Activated CD8-positive, alpha-beta memory T cell treated with anti-CD3 and anti-CD28 coated beads for 48 hours (primary cell): ENCODE measurements at regions not wholly inside any gene's neighbourhood (a gene's known extent, or its start where the extent isn't known, plus 50 kb on each side); places are given as distances from the start of the nearest gene placed in this dataset.

ENCODE experiments used
- DNase-seq, 3 experiments: peaks; one replicate each; pipeline ENCODE4 v3.0.0-alpha.2; 2020; ENCODE audit warnings: low read depth in 2 of 3, low spot score in 2 of 3

DNA sequence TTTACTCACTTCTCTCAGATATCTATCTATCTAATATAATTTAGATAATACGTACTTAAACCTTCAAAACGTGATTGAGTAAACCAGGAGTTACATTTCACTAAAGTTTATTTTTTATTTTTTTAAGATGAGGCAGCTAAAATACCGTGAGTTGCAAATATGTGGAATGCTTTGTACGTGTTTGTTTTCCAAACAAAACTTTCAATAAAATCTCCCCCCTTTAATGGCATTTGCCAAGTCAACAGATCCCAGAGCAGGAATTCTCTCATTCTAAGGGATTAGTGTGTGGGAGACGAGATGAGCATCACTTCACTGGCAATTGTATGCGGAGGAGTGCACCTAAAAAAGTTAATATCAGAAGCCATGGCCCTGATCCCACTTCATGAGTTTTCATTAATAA lies 53.7 kb upstream of the MAGI2 start:
- no peak for DNase-seq

DNA sequence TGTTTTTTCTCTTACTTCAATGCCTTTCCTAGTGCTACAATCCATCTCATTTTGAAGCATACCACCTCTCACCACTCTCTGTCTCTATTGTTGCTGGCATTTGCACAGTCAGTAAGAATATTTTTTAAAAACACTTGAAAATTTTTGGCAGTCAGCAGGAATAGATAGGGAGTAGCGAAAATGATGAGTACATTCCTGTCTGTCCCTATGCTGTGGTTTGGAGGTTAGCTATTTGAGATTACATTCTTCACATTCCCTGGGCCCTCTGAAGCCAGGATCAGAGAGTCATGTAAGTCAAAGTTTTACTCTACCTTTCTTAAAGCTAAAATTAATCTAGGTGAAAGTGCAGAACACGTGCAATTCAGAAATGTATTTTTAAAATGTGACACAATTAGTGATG lies 53.0 kb upstream of the MAGI2 start:
- no peak for DNase-seq

DNA sequence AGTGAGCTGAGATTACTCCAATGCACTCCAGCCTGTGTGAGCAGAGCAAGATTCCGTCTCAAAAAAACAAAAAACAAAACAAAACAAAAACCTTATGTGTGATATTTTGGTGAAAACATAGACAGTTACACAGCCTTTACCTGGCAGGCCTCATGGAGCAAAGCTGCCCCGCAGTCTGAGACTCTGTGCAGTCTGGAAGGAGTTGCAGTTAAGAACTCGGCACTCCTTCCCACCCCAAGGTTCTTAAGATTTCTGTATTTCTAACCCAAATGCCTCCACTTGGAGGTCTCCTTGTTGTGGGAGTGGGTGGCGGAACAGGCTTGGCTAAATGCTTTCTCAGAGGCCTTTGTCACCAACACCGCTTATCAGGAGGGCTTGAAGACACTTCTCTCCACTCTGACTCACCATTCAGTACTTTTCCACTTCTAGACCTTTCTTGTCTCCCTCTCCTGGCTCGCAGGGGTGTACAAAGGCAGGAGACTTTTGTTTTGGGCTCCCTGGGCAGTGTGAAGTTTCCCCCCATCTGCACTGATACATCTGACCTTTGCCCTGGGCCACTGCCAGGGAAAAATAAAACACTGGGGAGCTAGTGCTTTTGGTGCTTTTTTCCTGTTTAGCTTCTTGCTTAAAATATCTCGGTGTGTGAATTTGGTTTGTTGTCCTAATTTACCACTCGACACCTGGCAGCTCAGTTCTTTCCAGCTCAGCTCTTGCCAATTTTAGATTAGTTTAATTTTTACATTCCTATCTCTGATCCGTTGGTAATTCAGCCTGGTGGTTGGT lies 51.3 kb upstream of the MAGI2 start:
- no peak for DNase-seq
